CD14-positive monocyte (primary cell): ENCODE measurements at regions not wholly inside any gene's neighbourhood (a gene's known extent, or its start where the extent isn't known, plus 50 kb on each side); places are given as distances from the start of the nearest gene placed in this dataset.

ENCODE experiments used
- DNase-seq, 3 donors: peaks; one replicate each; pipeline ENCODE4 v3.0.0-alpha.2; 2011 to 2022
- H2AFZ ChIP-seq: 2 replicates; pipeline ENCODE4 v1.6.0; 2012; ENCODE audit warnings: mild to moderate bottlenecking, low read depth, low read length, inconsistent platforms; ENCODE audit not compliant: insufficient read depth, poor library complexity, severe bottlenecking
- H3K27ac ChIP-seq, 2 donors: 1 replicate in 1 of 2; 2 replicates in 1 of 2; pipeline ENCODE4 v1.5.1; 2012 to 2013; ENCODE audit warnings: low read length in 2 of 2, control low read depth in 1 of 2, inconsistent platforms in 1 of 2, low read depth in 1 of 2, mild to moderate bottlenecking in 1 of 2
- H3K27me3 ChIP-seq, 2 donors: one replicate each; pipeline versions ENCODE4 v1.6.0 to v1.6.1; 2011 to 2013; ENCODE audit warnings: low read length in 2 of 2; ENCODE audit not compliant: control insufficient read depth in 2 of 2, insufficient read depth in 2 of 2
- H3K36me3 ChIP-seq, 2 donors: replicated peaks in 1 of 2; 1 replicate in 1 of 2; 2 replicates in 1 of 2; pipeline versions ENCODE4 v1.5.1 to v1.6.1; 2012 to 2013; ENCODE audit warnings: low read length in 2 of 2, control low read depth in 1 of 2, inconsistent platforms in 1 of 2, mild to moderate bottlenecking in 1 of 2; ENCODE audit not compliant: insufficient read depth in 2 of 2, control insufficient read depth in 1 of 2
- H3K4me1 ChIP-seq, 2 donors: 1 replicate in 1 of 2; 2 replicates in 1 of 2; pipeline versions ENCODE4 v1.5.1 to v1.6.1; 2012 to 2013; ENCODE audit warnings: low read length in 2 of 2, control low read depth in 1 of 2, inconsistent platforms in 1 of 2, mild to moderate bottlenecking in 1 of 2, moderate library complexity in 1 of 2; ENCODE audit not compliant: insufficient read depth in 2 of 2, control insufficient read depth in 1 of 2
- H3K4me2 ChIP-seq: replicated peaks from 2 replicates; pipeline ENCODE3; 2012; ENCODE audit warnings: low read length, moderate library complexity, mild to moderate bottlenecking; ENCODE audit not compliant: poor library complexity, severe bottlenecking; ENCODE audit errors: extremely low read depth
- H3K4me3 ChIP-seq, 3 experiments: fragments of 200-600 bp in 1 of 3; sonication (generic) in 1 of 3; replicated peaks in 1 of 3; 1 replicate in 2 of 3; 2 replicates in 1 of 3; pipeline ENCODE4 v1.5.1; 2011 to 2013; ENCODE audit warnings: low read length in 3 of 3, mild to moderate bottlenecking in 3 of 3, control low read depth in 2 of 3, low read depth in 2 of 3, inconsistent platforms in 1 of 3, moderate library complexity in 1 of 3
- H3K79me2 ChIP-seq: 2 replicates; pipeline ENCODE4 v1.6.0; 2012; ENCODE audit warnings: mild to moderate bottlenecking, control low read depth, inconsistent platforms, low read length, moderate library complexity; ENCODE audit not compliant: insufficient read depth
- H3K9ac ChIP-seq: 2 replicates; pipeline ENCODE4 v1.6.0; 2017; ENCODE audit warnings: low read length, mild to moderate bottlenecking; ENCODE audit not compliant: insufficient read depth, poor library complexity, severe bottlenecking
- H3K9me3 ChIP-seq, 2 donors: replicated peaks in 1 of 2; 1 replicate in 1 of 2; 2 replicates in 1 of 2; pipeline versions ENCODE4 v1.5.1 to v1.6.1; 2012 to 2013; ENCODE audit warnings: low read length in 2 of 2, control low read depth in 1 of 2; ENCODE audit not compliant: control insufficient read depth in 1 of 2, insufficient read depth in 1 of 2
- H4K20me1 ChIP-seq: 2 replicates; pipeline ENCODE4 v1.6.0; 2012; ENCODE audit warnings: mild to moderate bottlenecking, low read length, control low read depth, moderate library complexity; ENCODE audit not compliant: insufficient read depth
- H3K27ac Mint-ChIP-seq, 7 donors: one replicate each; pipeline ENCODE4 v1.8.0; 2020; ENCODE audit warnings: mild to moderate bottlenecking in 7 of 7, mixed read lengths in 7 of 7, moderate library complexity in 6 of 7, inconsistent platforms in 2 of 7
- H3K27me3 Mint-ChIP-seq, 3 donors: one replicate each; pipeline ENCODE4 v1.8.0; 2021 to 2022; ENCODE audit warnings: low read depth in 3 of 3, mild to moderate bottlenecking in 3 of 3, mixed read lengths in 3 of 3, moderate library complexity in 3 of 3, inconsistent platforms in 1 of 3
- H3K36me3 Mint-ChIP-seq, 2 donors: one replicate each; pipeline ENCODE4 v1.8.0; 2020; ENCODE audit warnings: mixed read lengths in 2 of 2, inconsistent platforms in 1 of 2, mild to moderate bottlenecking in 1 of 2
- H3K4me1 Mint-ChIP-seq: one replicate; pipeline ENCODE4 v1.8.0; 2020; ENCODE audit warnings: mild to moderate bottlenecking, mixed read lengths
- H3K4me3 Mint-ChIP-seq, 2 donors: one replicate each; pipeline ENCODE4 v1.8.0; 2020; ENCODE audit warnings: mild to moderate bottlenecking in 2 of 2, mixed read lengths in 2 of 2, moderate library complexity in 1 of 2
- H3K9me3 Mint-ChIP-seq, 7 donors: one replicate each; pipeline ENCODE4 v1.8.0; 2020 to 2022; ENCODE audit warnings: mixed read lengths in 7 of 7, mild to moderate bottlenecking in 6 of 7, moderate library complexity in 6 of 7, inconsistent platforms in 2 of 7
- WGBS: methylation state at CpG from one replicate; pipeline ENCODE4 v1.1.5; 2013; ENCODE audit warnings: missing lambda C conversion rate; ENCODE audit not compliant: insufficient coverage; 5-methylcytosine and 5-hydroxymethylcytosine counted together
- intact Hi-C, 2 donors: fragments of 100-400 bp; cut with micrococcal nuclease; formaldehyde crosslinking; loops; one replicate each; pipeline versions ENCODE4 v1.15.0 to v1.15.1; 2023
- TF ChIP-seq, protein P1 (sequence below): fragments of 200-600 bp; IDR thresholded peaks from one replicate; pipeline ENCODE4 v1.8.0; 2022; ENCODE audit warnings: antibody characterized with exemption, mild to moderate bottlenecking

DNA sequence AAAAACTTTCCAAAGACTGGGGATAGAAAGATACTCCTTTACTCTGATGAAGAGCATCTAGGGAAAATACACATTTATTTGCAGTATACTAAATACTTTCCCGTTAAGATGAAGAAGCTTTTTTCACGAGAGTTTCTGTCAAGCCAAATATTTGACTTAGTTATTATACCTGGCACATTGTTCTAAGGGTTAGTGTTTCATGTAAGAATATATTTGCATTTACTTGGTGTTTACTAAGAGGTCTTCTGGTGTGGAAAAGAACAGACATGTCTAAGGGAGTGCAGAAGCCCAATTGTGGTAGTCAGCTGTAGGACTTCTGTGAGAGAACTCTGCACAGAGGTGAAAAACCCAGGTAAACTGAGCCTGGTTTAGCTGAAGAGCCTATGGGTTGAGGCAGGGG is 457.6 kb upstream of the SOX11 start:
- no peaks in the 10 kb centered on the region for H3K36me3 ChIP-seq
- no peak overlapping the region for H3K4me2 ChIP-seq
- Mint-ChIP-seq H3K9me3 (peaks cover 0 to 16% (median 4%) of the 10 kb centered on the region in 7 donors), H3K36me3 (no peaks in the 10 kb centered on the region), H3K4me3 (no peak overlapping the region), H3K4me1 (no peaks in the 10 kb centered on the region), H3K27me3 (peaks cover 0 to 1% (median 0%) of the 10 kb centered on the region in 3 donors), H3K27ac (no peak overlapping the region)
- no peaks in the 10 kb centered on the region for H3K27me3 ChIP-seq
- peaks cover 4 to 6% of the 10 kb centered on the region in 2 donors for H3K9me3 ChIP-seq
- TF ChIP-seq, protein P1, sequence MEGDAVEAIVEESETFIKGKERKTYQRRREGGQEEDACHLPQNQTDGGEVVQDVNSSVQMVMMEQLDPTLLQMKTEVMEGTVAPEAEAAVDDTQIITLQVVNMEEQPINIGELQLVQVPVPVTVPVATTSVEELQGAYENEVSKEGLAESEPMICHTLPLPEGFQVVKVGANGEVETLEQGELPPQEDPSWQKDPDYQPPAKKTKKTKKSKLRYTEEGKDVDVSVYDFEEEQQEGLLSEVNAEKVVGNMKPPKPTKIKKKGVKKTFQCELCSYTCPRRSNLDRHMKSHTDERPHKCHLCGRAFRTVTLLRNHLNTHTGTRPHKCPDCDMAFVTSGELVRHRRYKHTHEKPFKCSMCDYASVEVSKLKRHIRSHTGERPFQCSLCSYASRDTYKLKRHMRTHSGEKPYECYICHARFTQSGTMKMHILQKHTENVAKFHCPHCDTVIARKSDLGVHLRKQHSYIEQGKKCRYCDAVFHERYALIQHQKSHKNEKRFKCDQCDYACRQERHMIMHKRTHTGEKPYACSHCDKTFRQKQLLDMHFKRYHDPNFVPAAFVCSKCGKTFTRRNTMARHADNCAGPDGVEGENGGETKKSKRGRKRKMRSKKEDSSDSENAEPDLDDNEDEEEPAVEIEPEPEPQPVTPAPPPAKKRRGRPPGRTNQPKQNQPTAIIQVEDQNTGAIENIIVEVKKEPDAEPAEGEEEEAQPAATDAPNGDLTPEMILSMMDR, result no peak
- no peak overlapping the region for H2AFZ ChIP-seq
- intact Hi-C loops, result no loop called here
- no CpG with 5 or more reads among the region's 2 CpGs for WGBS
- no peaks in the 10 kb centered on the region for H4K20me1 ChIP-seq
- no peaks in the 10 kb centered on the region for H3K4me1 ChIP-seq
- no peak overlapping the region for H3K4me3 ChIP-seq
- no peaks in the 10 kb centered on the region for H3K79me2 ChIP-seq
- H3K27ac ChIP-seq, result no peak overlapping the region
- no peak overlapping the region for H3K9ac ChIP-seq
- DNase-seq, result no peak

DNA sequence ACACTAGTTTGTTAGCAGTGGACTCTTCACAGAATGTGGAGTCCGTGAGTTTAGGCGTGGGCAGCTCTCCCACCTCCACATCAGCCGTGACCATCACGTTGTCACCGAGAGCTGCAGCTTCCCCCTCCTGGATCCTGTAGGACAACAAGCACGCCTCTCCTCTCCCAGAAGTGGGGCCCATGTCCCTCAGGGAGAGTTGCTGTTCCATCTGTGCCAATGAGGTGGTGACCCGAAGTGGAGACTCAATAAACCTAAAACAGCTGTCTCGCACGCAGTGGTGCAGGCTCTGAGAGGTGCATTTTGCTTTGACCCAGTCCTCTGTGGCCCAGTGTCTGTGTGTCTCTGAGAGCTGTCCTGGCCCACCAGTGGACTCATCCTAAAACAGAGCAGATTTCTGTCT is 456.5 kb upstream of the SOX11 start:
- no peaks in the 10 kb centered on the region for H3K36me3 Mint-ChIP-seq
- Histone ChIP-seq H3K9me3 (peaks cover 4 to 6% of the 10 kb centered on the region in 2 donors), H3K4me3 (no peak overlapping the region), H3K79me2 (no peaks in the 10 kb centered on the region), H3K36me3 (no peaks in the 10 kb centered on the region), H2AFZ (no peak overlapping the region), H3K27me3 (no peaks in the 10 kb centered on the region), H3K27ac (no peak overlapping the region), H3K4me1 (no peaks in the 10 kb centered on the region), H3K4me2 (no peak overlapping the region), H4K20me1 (no peaks in the 10 kb centered on the region), H3K9ac (no peak overlapping the region)
- intact Hi-C loops, result no loop called here
- no peak overlapping the region for H3K4me3 Mint-ChIP-seq
- H3K9me3 Mint-ChIP-seq, result peaks cover 0 to 16% (median 6%) of the 10 kb centered on the region in 7 donors
- TF ChIP-seq, protein P1, result no peak
- H3K4me1 Mint-ChIP-seq, result no peaks in the 10 kb centered on the region
- DNase-seq, result no peak
- peaks cover 0 to 1% (median 0%) of the 10 kb centered on the region in 3 donors for H3K27me3 Mint-ChIP-seq
- WGBS, result 97% methylated on average over 9 of the region's 9 CpGs
- no peak overlapping the region for H3K27ac Mint-ChIP-seq
